ENCODE measurements at regions not wholly inside any gene's neighbourhood (a gene's known extent, or its start where the extent isn't known, plus 50 kb on each side); places are given as distances from the start of the nearest gene placed in this dataset.

- no peaks in the 10 kb centered on the region for H3K27me3 ChIP-seq (ENCODE audit: control insufficient read depth, insufficient read depth, low read length)
- no peaks in the 10 kb centered on the region for H3K36me3 ChIP-seq (ENCODE audit: control insufficient read depth, insufficient read depth, low read length)
- H3K9me3 ChIP-seq (ENCODE audit: control insufficient read depth, insufficient read depth, low read depth, low read length), result no peaks in the 10 kb centered on the region
- H3K27ac ChIP-seq (ENCODE audit: low read depth, low read length), result no peak overlapping the region
- H3K4me1 ChIP-seq (ENCODE audit: control insufficient read depth, insufficient read depth, low read length), result no peaks in the 10 kb centered on the region
- H3K4me3 ChIP-seq (ENCODE audit: low read depth, low read length), result no peak overlapping the region
- no peak overlapping the region for H3K9ac ChIP-seq (ENCODE audit: low read length)
These were observed 363.3 kb upstream of the GRIN3A start for GRCh38 chr9:102101723-102102122.

DNA sequence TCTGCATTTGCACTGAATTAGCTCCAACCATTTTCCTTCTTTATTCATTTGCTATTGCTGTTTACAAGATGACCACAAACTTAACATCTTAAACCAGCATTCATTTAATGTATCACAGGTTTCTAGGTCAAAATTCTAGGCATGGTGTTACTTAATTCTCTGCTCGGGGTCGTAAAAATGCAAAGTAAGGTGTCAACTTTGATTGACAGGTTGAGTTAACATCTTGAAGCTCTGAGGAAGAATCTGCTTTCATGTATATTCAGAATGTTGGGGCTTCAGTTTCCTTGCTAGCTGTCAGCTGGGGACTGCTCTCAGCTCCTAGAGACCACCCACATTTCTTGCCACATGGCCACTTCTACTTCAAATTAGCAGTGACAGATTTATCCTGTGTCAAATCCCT lies 348.7 kb upstream of the GRIN3A start:
- Histone ChIP-seq H3K27ac (ENCODE audit: low read depth, low read length) (no peak overlapping the region), H3K9me3 (ENCODE audit: control insufficient read depth, insufficient read depth, low read depth, low read length) (no peaks in the 10 kb centered on the region), H3K4me1 (ENCODE audit: control insufficient read depth, insufficient read depth, low read length) (0 out of 2 replicates have a peak, but pooled peaks cover 7% of the 10 kb centered on the region), H3K9ac (ENCODE audit: low read length) (no peak overlapping the region), H3K36me3 (ENCODE audit: control insufficient read depth, insufficient read depth, low read length) (no peaks in the 10 kb centered on the region), H3K27me3 (ENCODE audit: control insufficient read depth, insufficient read depth, low read length) (no peaks in the 10 kb centered on the region), H3K4me3 (ENCODE audit: low read depth, low read length) (no peak overlapping the region)

- H3K27ac ChIP-seq (ENCODE audit: low read depth, low read length), result no peak overlapping the region
These were observed 347.1 kb upstream of the GRIN3A start for GRCh38 chr9:102085548-102085947.

DNA sequence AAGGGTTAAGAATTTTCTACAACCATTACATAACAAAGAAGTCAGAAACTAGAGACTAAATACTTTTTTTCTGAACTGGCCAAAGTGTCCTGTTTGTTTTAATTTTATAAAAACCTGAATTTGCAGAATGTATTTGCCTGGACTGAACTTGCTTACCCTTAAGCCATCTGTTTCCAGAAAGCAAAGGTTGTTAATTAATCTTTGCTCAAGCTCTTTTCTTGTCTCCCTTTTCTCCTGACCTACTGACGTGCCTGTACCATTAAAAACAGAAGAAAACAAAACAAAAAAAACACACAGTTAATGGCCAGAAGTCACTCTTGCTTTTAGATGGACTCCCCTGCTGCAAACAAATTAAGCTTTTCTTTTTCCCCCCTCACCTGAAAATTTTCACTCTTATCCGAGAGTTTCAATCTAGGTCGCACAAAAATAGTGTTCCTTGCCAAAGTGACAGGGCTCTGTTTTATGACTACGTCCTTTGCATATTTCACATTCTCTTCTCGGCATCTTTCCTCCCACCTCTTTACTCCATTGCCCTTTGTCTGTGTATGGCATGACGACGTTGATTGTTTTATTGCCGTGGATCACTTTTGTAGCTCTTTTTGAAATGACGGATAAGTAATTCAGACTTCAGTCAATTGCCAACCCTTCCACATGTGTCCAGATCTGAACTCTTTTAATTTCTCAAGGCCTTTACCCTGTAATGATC lies 333.8 kb upstream of the GRIN3A start:
- H3K9ac ChIP-seq (ENCODE audit: low read length), result no peak overlapping the region
- no peaks in the 10 kb centered on the region for H3K36me3 ChIP-seq (ENCODE audit: control insufficient read depth, insufficient read depth, low read length)
- no peak overlapping the region for H3K4me3 ChIP-seq (ENCODE audit: low read depth, low read length)
- no peaks in the 10 kb centered on the region for H3K9me3 ChIP-seq (ENCODE audit: control insufficient read depth, insufficient read depth, low read depth, low read length)
- no peaks in the 10 kb centered on the region for H3K4me1 ChIP-seq (ENCODE audit: control insufficient read depth, insufficient read depth, low read length)
- no peaks in the 10 kb centered on the region for H3K27me3 ChIP-seq (ENCODE audit: control insufficient read depth, insufficient read depth, low read length)
- no peak overlapping the region for H3K27ac ChIP-seq (ENCODE audit: low read depth, low read length)

More at GRCh38 chr9:102085548-102085947, 347.1 kb upstream of the GRIN3A start:
- H3K27me3 ChIP-seq (ENCODE audit: control insufficient read depth, insufficient read depth, low read length), result no peaks in the 10 kb centered on the region
- H3K36me3 ChIP-seq (ENCODE audit: control insufficient read depth, insufficient read depth, low read length), result no peaks in the 10 kb centered on the region
- H3K9ac ChIP-seq (ENCODE audit: low read length), result no peak overlapping the region
- H3K9me3 ChIP-seq (ENCODE audit: control insufficient read depth, insufficient read depth, low read depth, low read length), result no peaks in the 10 kb centered on the region
- no peak overlapping the region for H3K4me3 ChIP-seq (ENCODE audit: low read depth, low read length)
- 0 out of 2 replicates have a peak, but pooled peaks cover 7% of the 10 kb centered on the region for H3K4me1 ChIP-seq (ENCODE audit: control insufficient read depth, insufficient read depth, low read length)

GRCh38 chr9:102069969-102070368 lies 331.5 kb upstream of the GRIN3A start:
- no peaks in the 10 kb centered on the region for H3K27me3 ChIP-seq (ENCODE audit: control insufficient read depth, insufficient read depth, low read length)

DNA sequence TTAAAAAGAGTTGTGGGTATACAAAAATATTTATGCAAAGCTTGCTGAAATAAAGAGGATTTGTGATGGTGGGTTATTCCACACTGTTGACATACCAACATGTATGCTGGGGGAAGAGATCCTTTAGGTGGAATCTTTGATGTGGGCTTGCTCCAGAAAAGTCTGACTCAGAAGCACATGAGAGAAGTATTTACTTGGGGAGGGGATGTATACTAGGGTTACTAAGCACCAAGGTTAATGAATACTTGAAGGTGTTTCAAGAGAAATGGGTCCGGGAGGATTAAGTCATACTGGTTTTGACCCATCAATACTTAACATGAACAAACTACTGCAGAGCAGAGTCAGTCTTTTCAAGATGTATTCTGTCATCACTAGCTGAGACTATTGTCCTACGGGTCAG lies 316.4 kb upstream of the GRIN3A start:
- H3K27me3 ChIP-seq (ENCODE audit: control insufficient read depth, insufficient read depth, low read length), result no peaks in the 10 kb centered on the region
- H3K9ac ChIP-seq (ENCODE audit: low read length), result no peak overlapping the region
- H3K4me1 ChIP-seq (ENCODE audit: control insufficient read depth, insufficient read depth, low read length), result no peaks in the 10 kb centered on the region
- H3K36me3 ChIP-seq (ENCODE audit: control insufficient read depth, insufficient read depth, low read length), result no peaks in the 10 kb centered on the region
- no peak overlapping the region for H3K4me3 ChIP-seq (ENCODE audit: low read depth, low read length)
- H3K9me3 ChIP-seq (ENCODE audit: control insufficient read depth, insufficient read depth, low read depth, low read length), result no peaks in the 10 kb centered on the region
- no peak overlapping the region for H3K27ac ChIP-seq (ENCODE audit: low read depth, low read length)

More at GRCh38 chr9:102069969-102070368, 331.5 kb upstream of the GRIN3A start:
- H3K9ac ChIP-seq (ENCODE audit: low read length), result no peak overlapping the region
- peaks cover 4% of the 10 kb centered on the region; the same call in 1 of the 2 replicates for H3K9me3 ChIP-seq (ENCODE audit: control insufficient read depth, insufficient read depth, low read depth, low read length)
- no peak overlapping the region for H3K27ac ChIP-seq (ENCODE audit: low read depth, low read length)
- no peaks in the 10 kb centered on the region for H3K4me1 ChIP-seq (ENCODE audit: control insufficient read depth, insufficient read depth, low read length)
- H3K36me3 ChIP-seq (ENCODE audit: control insufficient read depth, insufficient read depth, low read length), result no peaks in the 10 kb centered on the region
- H3K4me3 ChIP-seq (ENCODE audit: low read depth, low read length), result no peak overlapping the region

DNA sequence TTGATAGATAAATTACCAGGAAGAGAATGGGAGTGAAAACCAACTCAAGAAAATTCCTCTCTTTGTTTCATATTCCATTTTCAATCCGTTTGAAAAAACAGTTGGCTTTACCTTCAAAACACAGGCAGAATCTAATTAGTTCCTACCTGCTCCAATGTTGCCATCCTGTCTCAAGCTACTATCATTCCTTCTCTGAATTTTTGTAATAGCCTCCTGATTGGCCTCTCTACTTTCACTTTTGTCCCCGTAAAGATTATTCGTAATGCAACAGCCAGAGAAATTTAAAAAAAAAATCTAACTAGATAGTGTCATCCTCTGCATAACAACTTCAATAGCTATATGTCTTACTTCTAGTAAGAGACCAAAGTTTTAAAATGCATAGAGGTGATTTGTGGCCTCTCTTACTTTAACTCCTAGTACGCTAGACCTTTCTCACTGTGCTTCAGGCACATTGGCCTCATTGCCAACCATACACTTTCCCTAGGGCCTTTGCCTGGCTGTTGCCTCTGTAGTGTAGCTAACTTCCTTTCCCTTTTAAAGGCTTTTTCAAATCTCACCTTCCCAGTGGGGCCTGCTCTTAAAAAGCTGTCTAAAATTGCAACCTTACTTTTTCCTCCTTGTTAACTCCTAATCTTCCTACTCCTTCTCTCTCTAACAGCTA lies 311.3 kb upstream of the GRIN3A start:
- Histone ChIP-seq H3K4me1 (ENCODE audit: control insufficient read depth, insufficient read depth, low read length) (no peaks in the 10 kb centered on the region), H3K36me3 (ENCODE audit: control insufficient read depth, insufficient read depth, low read length) (no peaks in the 10 kb centered on the region), H3K27me3 (ENCODE audit: control insufficient read depth, insufficient read depth, low read length) (no peaks in the 10 kb centered on the region), H3K9ac (ENCODE audit: low read length) (no peak overlapping the region), H3K27ac (ENCODE audit: low read depth, low read length) (no peak overlapping the region), H3K9me3 (ENCODE audit: control insufficient read depth, insufficient read depth, low read depth, low read length) (no peaks in the 10 kb centered on the region), H3K4me3 (ENCODE audit: low read depth, low read length) (no peak overlapping the region)

DNA sequence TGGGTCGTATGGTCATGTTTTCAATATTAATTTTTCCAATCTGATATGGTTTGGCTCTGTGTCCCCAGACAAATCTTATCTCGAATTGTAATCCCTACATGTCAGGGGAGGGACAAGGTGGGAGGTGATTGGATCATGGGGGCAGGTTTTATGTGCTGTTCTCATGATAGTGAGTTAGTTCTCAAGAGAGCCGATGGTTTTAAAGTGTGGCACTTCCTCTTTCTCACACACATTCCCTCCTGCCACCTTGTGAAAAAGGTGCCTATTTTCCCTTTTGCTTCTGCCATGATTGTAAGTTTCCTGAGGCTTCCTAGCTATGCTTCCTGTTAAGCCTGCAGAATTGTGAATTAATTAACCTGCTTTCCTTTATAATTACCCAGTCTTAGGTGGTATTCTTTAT lies 309.1 kb upstream of the GRIN3A start:
- H3K36me3 ChIP-seq (ENCODE audit: control insufficient read depth, insufficient read depth, low read length), result no peaks in the 10 kb centered on the region
- H3K4me3 ChIP-seq (ENCODE audit: low read depth, low read length), result no peak overlapping the region
- H3K9me3 ChIP-seq (ENCODE audit: control insufficient read depth, insufficient read depth, low read depth, low read length), result no peaks in the 10 kb centered on the region
- no peaks in the 10 kb centered on the region for H3K27me3 ChIP-seq (ENCODE audit: control insufficient read depth, insufficient read depth, low read length)
- no peak overlapping the region for H3K27ac ChIP-seq (ENCODE audit: low read depth, low read length)
- no peaks in the 10 kb centered on the region for H3K4me1 ChIP-seq (ENCODE audit: control insufficient read depth, insufficient read depth, low read length)
- H3K9ac ChIP-seq (ENCODE audit: low read length), result no peak overlapping the region

DNA sequence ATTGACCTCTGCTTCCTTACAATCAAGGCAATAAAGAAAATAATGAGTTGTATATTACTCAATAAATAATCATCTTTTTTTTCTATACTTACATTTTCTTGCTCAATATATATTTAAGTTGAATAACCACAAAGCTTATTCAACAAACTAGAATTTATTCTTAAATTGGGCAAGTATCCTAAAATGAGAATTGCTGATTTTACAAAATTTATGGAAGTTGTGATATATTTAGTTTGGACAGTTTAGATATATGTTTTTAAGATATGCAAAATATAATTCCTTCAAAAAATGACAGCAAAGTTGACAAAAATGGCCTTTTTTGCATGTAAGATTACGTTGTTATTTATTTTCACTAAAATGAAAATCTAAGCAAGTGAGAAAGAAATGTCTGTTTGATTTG lies 305.7 kb upstream of the GRIN3A start:
- no peaks in the 10 kb centered on the region for H3K27me3 ChIP-seq (ENCODE audit: control insufficient read depth, insufficient read depth, low read length)
- H3K4me1 ChIP-seq (ENCODE audit: control insufficient read depth, insufficient read depth, low read length), result no peaks in the 10 kb centered on the region
- no peaks in the 10 kb centered on the region for H3K9me3 ChIP-seq (ENCODE audit: control insufficient read depth, insufficient read depth, low read depth, low read length)
- H3K4me3 ChIP-seq (ENCODE audit: low read depth, low read length), result no peak overlapping the region
- H3K9ac ChIP-seq (ENCODE audit: low read length), result no peak overlapping the region
- no peak overlapping the region for H3K27ac ChIP-seq (ENCODE audit: low read depth, low read length)
- no peaks in the 10 kb centered on the region for H3K36me3 ChIP-seq (ENCODE audit: control insufficient read depth, insufficient read depth, low read length)

- no peak overlapping the region for H3K27ac ChIP-seq (ENCODE audit: low read depth, low read length)
- no peaks in the 10 kb centered on the region for H3K27me3 ChIP-seq (ENCODE audit: control insufficient read depth, insufficient read depth, low read length)
- H3K4me1 ChIP-seq (ENCODE audit: control insufficient read depth, insufficient read depth, low read length), result no peaks in the 10 kb centered on the region
- no peak overlapping the region for H3K9ac ChIP-seq (ENCODE audit: low read length)
- H3K4me3 ChIP-seq (ENCODE audit: low read depth, low read length), result no peak overlapping the region
- no peaks in the 10 kb centered on the region for H3K36me3 ChIP-seq (ENCODE audit: control insufficient read depth, insufficient read depth, low read length)
- no peaks in the 10 kb centered on the region for H3K9me3 ChIP-seq (ENCODE audit: control insufficient read depth, insufficient read depth, low read depth, low read length)
These were observed 299.6 kb upstream of the GRIN3A start for GRCh38 chr9:102038006-102038405.

DNA sequence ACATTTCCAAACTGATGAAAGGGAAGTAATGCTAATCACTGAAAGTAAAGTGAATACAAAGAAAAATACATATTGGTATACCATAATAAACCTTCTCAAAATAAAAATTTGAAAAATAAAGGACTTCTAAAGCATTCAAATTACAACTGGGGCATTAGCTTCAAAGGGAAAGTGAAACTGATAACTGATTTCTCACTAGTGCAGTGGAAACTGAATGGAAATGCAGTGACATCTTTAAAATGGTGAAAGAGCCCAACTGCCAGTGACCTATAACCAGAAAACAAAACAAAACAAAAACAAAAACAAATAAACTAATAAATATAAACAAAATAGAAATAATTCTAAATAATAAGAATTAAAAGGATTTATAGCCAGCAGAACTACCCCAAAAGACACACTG lies 297.5 kb upstream of the GRIN3A start:
- Histone ChIP-seq H3K36me3 (ENCODE audit: control insufficient read depth, insufficient read depth, low read length) (no peaks in the 10 kb centered on the region), H3K9ac (ENCODE audit: low read length) (no peak overlapping the region), H3K4me3 (ENCODE audit: low read depth, low read length) (no peak overlapping the region), H3K27me3 (ENCODE audit: control insufficient read depth, insufficient read depth, low read length) (no peaks in the 10 kb centered on the region), H3K4me1 (ENCODE audit: control insufficient read depth, insufficient read depth, low read length) (no peaks in the 10 kb centered on the region), H3K9me3 (ENCODE audit: control insufficient read depth, insufficient read depth, low read depth, low read length) (no peaks in the 10 kb centered on the region), H3K27ac (ENCODE audit: low read depth, low read length) (no peak overlapping the region)
